Activated T-cell treated with anti-CD3 and anti-CD28 coated beads, Interleukin-2, amount 50 U/mL, for 72 hours (primary cell): ENCODE measurements at regions not wholly inside any gene's neighbourhood (a gene's known extent, or its start where the extent isn't known, plus 50 kb on each side); places are given as distances from the start of the nearest gene placed in this dataset.

Experiments used
- ATAC-seq, 2 donors: fragments of 150-1000 bp; cut with Tn5 transposase; replicated peaks in 1 of 2; 2 replicates each; pipeline ENCODE4 v1.10.0; 2021; ENCODE audit warnings: moderate library complexity in 2 of 2, mild to moderate bottlenecking in 1 of 2
- DNase-seq, 2 donors: peaks; one replicate each; pipeline ENCODE4 v3.0.0; 2021 to 2022; ENCODE audit warnings: mixed read lengths in 1 of 2
- H3K27ac Mint-ChIP-seq: one replicate; pipeline ENCODE4 v1.8.0; 2022; ENCODE audit warnings: mild to moderate bottlenecking, moderate library complexity, mixed read lengths
- H3K27me3 Mint-ChIP-seq: one replicate; pipeline ENCODE4 v1.8.0; 2022; ENCODE audit warnings: low read depth, mixed read lengths
- H3K36me3 Mint-ChIP-seq, 2 donors: one replicate each; pipeline ENCODE4 v1.8.0; 2022; ENCODE audit warnings: mixed read lengths in 2 of 2, mild to moderate bottlenecking in 1 of 2; ENCODE audit not compliant: insufficient read depth in 2 of 2
- H3K4me1 Mint-ChIP-seq: one replicate; pipeline ENCODE4 v1.8.0; 2022; ENCODE audit warnings: low read depth, mixed read lengths
- H3K4me3 Mint-ChIP-seq, 2 donors: one replicate each; pipeline ENCODE4 v1.8.0; 2022; ENCODE audit warnings: mild to moderate bottlenecking in 2 of 2, mixed read lengths in 2 of 2, moderate library complexity in 2 of 2
- H3K9me3 Mint-ChIP-seq, 2 donors: one replicate each; pipeline ENCODE4 v1.8.0; 2022; ENCODE audit warnings: mixed read lengths in 2 of 2

DNA sequence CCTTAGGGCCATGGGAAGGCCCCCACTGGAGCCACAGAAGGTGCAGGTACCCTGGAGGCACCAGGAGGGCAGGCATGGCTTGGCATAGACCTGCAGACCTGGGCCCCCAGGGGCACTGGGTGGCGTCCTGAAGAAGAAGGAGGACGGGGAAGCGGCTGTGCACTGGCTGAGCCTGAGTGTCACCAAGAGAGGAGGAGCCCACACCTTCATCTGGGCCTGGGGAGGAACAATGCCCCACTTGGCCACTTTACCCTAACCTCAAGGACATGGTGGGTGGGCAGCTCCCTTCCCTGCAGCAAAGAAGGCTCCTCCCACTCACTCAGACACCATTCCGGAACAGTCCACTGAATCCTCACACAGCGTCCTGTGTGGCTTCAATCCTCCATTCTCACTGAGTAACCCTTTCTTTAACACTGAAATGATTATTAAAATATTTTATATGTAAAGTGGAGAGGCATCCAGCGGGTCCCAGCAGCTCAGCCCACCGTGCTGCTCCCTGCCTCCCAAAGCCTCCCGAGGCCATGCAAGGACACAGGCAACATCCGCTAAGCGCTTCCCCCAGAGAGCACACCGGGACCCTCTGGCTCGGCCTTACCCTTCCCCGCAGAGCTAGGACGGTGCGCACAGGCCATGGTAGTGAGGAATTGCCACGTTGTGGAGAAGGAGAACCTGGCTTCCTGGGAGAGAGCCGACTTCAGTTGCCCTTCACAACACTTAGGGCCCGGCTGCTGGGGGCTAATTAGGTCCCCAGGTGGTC, 516.7 kb upstream of the MGMT start:
- ATAC-seq (no peak), DNase-seq (no peak)
- H3K4me1 Mint-ChIP-seq: no peaks in the 10 kb centered on the region
- H3K4me3 Mint-ChIP-seq: no peak overlapping the region
- peaks cover 0 to 2% of the 10 kb centered on the region in 2 donors for H3K36me3 Mint-ChIP-seq
- H3K9me3 Mint-ChIP-seq: peaks cover 3 to 6% of the 10 kb centered on the region in 2 donors
- no peaks in the 10 kb centered on the region for H3K27me3 Mint-ChIP-seq
- H3K27ac Mint-ChIP-seq: no peak overlapping the region

DNA sequence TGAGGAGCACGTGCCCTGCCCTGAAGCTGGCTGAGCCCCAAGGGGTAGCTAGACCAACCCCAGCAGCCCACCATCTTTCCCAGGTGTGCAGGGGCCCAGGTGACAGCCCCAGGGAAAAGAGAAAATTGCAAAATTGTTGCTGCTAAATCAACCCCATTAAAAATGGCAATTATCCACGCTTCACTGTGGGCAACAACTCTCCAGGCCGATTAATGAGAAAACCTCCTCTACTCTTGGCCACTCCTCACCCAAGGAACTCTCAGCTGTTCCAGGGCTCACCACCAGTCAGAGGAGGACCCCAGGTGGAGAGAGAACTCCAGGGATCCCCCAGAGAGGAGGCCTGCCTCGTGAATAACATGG, 516.1 kb upstream of the MGMT start:
- ATAC-seq (no peak), DNase-seq (no peak)
- Mint-ChIP-seq H3K27me3 (no peaks in the 10 kb centered on the region), H3K27ac (no peak overlapping the region), H3K9me3 (peaks cover 3 to 6% of the 10 kb centered on the region in 2 donors), H3K4me1 (no peaks in the 10 kb centered on the region), H3K4me3 (no peak overlapping the region), H3K36me3 (peaks cover 0 to 2% of the 10 kb centered on the region in 2 donors)

GRCh38 chr10:128952856-128953255, 514.2 kb upstream of the MGMT start:
- Mint-ChIP-seq H3K36me3 (no peaks in the 10 kb centered on the region), H3K27ac (no peak overlapping the region), H3K4me1 (no peaks in the 10 kb centered on the region), H3K27me3 (no peaks in the 10 kb centered on the region), H3K9me3 (no peaks in the 10 kb centered on the region), H3K4me3 (no peak overlapping the region)
- ATAC-seq (no peak), DNase-seq (no peak)

DNA sequence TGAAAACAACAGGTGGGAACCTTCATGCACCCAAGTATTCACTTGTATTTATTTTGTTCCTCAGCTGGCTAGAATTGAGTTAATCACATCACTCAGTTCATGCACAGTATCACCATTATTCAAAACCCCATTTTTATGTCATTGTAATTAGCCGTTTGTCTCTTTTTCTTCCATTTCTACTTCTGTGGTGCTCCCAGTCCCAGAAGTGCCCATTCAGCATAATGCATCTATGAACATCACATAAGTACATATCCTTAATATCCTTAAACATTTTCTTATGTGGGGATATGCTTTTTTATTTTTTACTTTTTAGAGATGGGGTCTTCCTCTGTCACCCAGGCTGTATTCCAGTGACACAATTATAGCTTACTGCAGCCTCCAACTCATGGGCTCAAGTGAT, 510.9 kb upstream of the MGMT start:
- ATAC-seq (no peak), DNase-seq (no peak)
- H3K4me3 Mint-ChIP-seq: no peak overlapping the region
- H3K27me3 Mint-ChIP-seq: no peaks in the 10 kb centered on the region
- H3K9me3 Mint-ChIP-seq: no peaks in the 10 kb centered on the region
- no peaks in the 10 kb centered on the region for H3K36me3 Mint-ChIP-seq
- no peak overlapping the region for H3K27ac Mint-ChIP-seq
- no peaks in the 10 kb centered on the region for H3K4me1 Mint-ChIP-seq

DNA sequence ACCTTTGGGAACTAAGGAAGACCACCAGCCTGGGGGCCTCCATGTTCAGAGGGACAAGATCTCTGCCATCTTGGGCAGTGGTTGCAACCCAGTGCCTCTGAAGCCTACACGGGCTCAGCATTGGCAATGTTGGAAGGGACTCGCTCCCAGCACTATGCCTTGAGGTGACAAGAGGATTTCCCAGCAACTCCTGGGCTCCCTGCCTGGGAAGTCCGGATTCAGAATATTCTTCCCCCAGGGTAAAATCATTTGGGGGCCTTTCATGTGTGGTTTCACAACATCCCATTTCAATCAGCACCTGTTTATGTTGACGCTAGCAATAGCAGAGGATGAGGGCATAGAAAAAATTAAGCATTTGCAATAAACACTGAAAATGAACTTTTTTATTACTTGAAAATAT, 509.8 kb upstream of the MGMT start:
- H3K27me3 Mint-ChIP-seq: no peaks in the 10 kb centered on the region
- no peaks in the 10 kb centered on the region for H3K4me1 Mint-ChIP-seq
- ATAC-seq (no peak), DNase-seq (no peak)
- H3K27ac Mint-ChIP-seq: no peak overlapping the region
- H3K4me3 Mint-ChIP-seq: no peak overlapping the region
- no peaks in the 10 kb centered on the region for H3K36me3 Mint-ChIP-seq
- H3K9me3 Mint-ChIP-seq: no peaks in the 10 kb centered on the region

DNA sequence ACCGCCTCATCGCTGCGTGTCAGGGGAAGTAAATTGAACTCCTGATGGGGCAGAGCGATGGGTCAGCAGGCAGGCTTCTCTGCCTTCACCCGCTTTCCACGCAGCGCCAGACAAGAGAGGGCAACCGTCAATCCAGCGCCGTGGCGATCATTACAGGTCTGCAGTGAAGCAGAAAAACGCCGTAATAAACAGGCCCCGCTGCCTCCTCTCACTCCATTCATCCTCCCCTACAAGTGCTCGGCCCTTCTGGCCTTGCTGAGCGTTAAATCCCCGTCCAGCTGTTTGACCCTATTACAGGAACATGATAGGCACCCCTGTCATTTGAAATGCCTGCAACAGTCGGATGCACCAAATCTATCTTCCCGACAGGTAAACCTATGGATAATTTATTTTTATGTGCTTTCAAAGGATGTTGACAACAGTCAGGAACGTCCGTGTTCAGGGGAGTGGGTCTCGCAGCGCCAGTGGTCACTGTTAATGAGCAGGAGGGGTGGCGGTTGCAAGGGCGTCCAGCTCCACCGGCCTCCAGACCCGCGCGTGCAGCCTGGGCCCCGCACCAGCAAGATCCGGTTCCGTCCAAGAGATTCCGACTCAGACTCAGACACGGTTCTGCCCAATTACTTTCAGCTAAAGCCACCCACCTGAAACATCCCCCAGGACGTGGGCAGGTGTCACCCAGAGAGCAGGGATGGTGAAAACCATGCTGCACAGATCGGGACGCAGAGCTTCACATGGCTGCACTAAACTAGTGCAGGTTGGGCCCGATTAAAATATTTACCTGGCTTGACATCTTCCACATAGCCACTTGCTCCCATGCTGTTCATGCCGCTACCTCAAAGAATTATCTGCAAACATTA, 508.0 kb upstream of the MGMT start:
- H3K27me3 Mint-ChIP-seq: no peaks in the 10 kb centered on the region
- no peaks in the 10 kb centered on the region for H3K36me3 Mint-ChIP-seq
- DNase-seq (no peak), ATAC-seq (no peak)
- H3K27ac Mint-ChIP-seq: no peak overlapping the region
- H3K9me3 Mint-ChIP-seq: no peaks in the 10 kb centered on the region
- H3K4me3 Mint-ChIP-seq: no peak overlapping the region
- no peaks in the 10 kb centered on the region for H3K4me1 Mint-ChIP-seq

DNA sequence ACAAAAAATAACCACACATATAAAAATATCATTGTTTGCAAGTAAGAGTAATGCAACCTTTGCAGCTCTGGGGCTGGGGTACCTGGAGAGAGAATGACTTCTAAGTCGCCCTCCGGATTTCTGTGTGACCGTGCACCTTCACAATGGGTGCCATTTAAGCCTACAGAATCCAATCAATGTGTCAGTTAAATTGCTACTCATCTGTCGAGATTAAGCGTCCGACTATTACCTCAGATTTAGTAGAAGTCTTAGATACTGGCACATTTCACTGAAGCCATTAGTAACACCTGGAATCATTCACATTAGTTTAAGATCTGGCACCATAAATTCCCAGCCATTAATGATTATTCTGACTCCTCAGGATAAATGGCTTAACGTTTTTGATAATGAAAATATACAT, 507.3 kb upstream of the MGMT start:
- ATAC-seq: no peak
- H3K27ac Mint-ChIP-seq: no peak overlapping the region

DNA sequence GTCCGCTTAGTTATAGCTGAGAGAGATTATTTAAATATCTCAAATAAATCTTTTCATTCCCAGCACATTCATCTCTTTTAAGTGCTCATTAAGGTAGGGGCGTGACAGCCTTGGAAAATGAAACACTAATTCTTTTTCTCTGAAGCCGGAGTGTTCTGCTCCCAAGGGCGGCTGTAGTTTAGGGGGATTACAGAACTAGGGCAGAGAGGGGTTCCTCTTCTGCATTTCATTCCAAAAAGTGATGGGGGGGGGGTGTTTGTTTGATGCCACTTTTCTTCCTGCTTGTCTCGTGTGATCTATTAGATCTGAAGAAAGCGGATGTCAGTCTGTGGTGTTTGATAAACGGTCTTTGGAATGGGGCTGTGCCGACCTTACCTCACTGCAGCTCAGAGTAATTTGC, 506.5 kb upstream of the MGMT start:
- H3K9me3 Mint-ChIP-seq: no peaks in the 10 kb centered on the region
- no peaks in the 10 kb centered on the region for H3K4me1 Mint-ChIP-seq
- DNase-seq (no peak), ATAC-seq (no peak)
- H3K36me3 Mint-ChIP-seq: no peaks in the 10 kb centered on the region
- no peaks in the 10 kb centered on the region for H3K27me3 Mint-ChIP-seq
- no peak overlapping the region for H3K4me3 Mint-ChIP-seq
- no peak overlapping the region for H3K27ac Mint-ChIP-seq

More for the DNA sequence above, 507.3 kb upstream of the MGMT start:
- DNase-seq: no peak
- Mint-ChIP-seq H3K4me1 (no peaks in the 10 kb centered on the region), H3K27me3 (no peaks in the 10 kb centered on the region), H3K4me3 (no peak overlapping the region), H3K9me3 (no peaks in the 10 kb centered on the region), H3K36me3 (no peaks in the 10 kb centered on the region)

DNA sequence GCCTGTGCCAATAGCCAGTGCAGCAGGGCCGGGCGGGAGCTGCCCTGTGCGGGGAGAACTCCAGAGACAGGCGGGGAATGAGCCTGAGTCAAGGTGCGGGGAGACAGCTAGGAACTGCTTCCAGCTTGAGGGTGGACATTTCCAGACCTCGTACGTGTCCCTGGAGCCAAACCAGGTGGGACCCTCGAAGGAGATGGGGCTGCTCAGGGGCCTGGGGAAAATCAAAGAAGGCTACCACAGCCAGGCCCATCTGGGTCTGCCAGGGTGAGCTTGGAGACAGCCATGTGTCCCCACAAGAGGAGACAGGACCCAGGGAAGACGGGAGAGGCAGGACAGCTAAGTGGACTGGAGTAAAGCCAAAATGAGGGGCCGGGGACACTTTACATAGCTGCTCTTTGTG, 504.9 kb upstream of the MGMT start:
- Mint-ChIP-seq H3K27ac (no peak overlapping the region), H3K9me3 (no peaks in the 10 kb centered on the region), H3K4me1 (no peaks in the 10 kb centered on the region), H3K27me3 (no peaks in the 10 kb centered on the region), H3K36me3 (no peaks in the 10 kb centered on the region), H3K4me3 (no peak overlapping the region)
- DNase-seq: no peak
- ATAC-seq: no peak

GRCh38 chr10:128963211-128964099, 503.6 kb upstream of the MGMT start:
- DNase-seq (no peak), ATAC-seq (no peak)
- H3K27me3 Mint-ChIP-seq: no peaks in the 10 kb centered on the region
- no peak overlapping the region for H3K4me3 Mint-ChIP-seq
- H3K27ac Mint-ChIP-seq: no peak overlapping the region
- no peaks in the 10 kb centered on the region for H3K4me1 Mint-ChIP-seq
- H3K9me3 Mint-ChIP-seq: no peaks in the 10 kb centered on the region
- no peaks in the 10 kb centered on the region for H3K36me3 Mint-ChIP-seq

DNA sequence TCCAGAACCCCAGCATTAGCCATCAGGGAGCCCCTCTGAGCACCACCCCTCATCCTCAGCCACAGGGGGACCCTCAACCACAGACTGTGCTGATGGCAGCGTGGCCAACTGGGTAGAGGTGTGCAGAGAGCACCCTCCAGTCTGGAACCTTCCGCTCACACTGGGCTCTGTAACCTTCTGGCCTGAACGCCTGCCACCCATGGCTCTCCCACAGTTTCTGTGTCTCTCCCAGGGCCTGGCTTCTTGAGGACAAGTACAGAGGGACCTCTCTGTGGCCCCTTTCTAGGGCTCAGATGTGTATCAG, 503.0 kb upstream of the MGMT start:
- DNase-seq (no peak), ATAC-seq (no peak)
- Mint-ChIP-seq H3K36me3 (no peaks in the 10 kb centered on the region), H3K4me3 (no peak overlapping the region), H3K9me3 (no peaks in the 10 kb centered on the region), H3K27ac (no peak overlapping the region), H3K27me3 (no peaks in the 10 kb centered on the region), H3K4me1 (no peaks in the 10 kb centered on the region)

- no peaks in the 10 kb centered on the region for H3K9me3 Mint-ChIP-seq
- no peak for ATAC-seq
- H3K4me3 Mint-ChIP-seq: no peak overlapping the region
- no peak overlapping the region for H3K27ac Mint-ChIP-seq
- H3K27me3 Mint-ChIP-seq: peaks cover 7% of the 10 kb centered on the region
- DNase-seq: no peak
- no peaks in the 10 kb centered on the region for H3K36me3 Mint-ChIP-seq
- no peaks in the 10 kb centered on the region for H3K4me1 Mint-ChIP-seq
These were observed 498.9 kb upstream of the MGMT start for GRCh38 chr10:128967980-128968756.

- DNase-seq: no peak
- ATAC-seq: no peak
- peaks cover 7% of the 10 kb centered on the region for H3K27me3 Mint-ChIP-seq
- H3K4me3 Mint-ChIP-seq: no peak overlapping the region
- H3K9me3 Mint-ChIP-seq: no peaks in the 10 kb centered on the region
- H3K36me3 Mint-ChIP-seq: no peaks in the 10 kb centered on the region
- no peak overlapping the region for H3K27ac Mint-ChIP-seq
- H3K4me1 Mint-ChIP-seq: no peaks in the 10 kb centered on the region
These were observed 497.5 kb upstream of the MGMT start for GRCh38 chr10:128969551-128969950.
